IgD-negative memory B cell (primary cell): ENCODE measurements at regions not wholly inside any gene's neighbourhood (a gene's known extent, or its start where the extent isn't known, plus 50 kb on each side); places are given as distances from the start of the nearest gene placed in this dataset.
A peak's percentile ranks its signal among the peaks of the same experiment; 100 is the strongest.

Source experiments
- H3K27ac Mint-ChIP-seq, 3 donors: one replicate each; pipeline ENCODE4 v1.8.0; 2020 to 2022; ENCODE audit warnings: mild to moderate bottlenecking in 3 of 3, mixed read lengths in 3 of 3, moderate library complexity in 1 of 3
- H3K27me3 Mint-ChIP-seq: one replicate; pipeline ENCODE4 v1.8.0; 2021; ENCODE audit warnings: mixed read lengths
- H3K36me3 Mint-ChIP-seq: one replicate; pipeline ENCODE4 v1.8.0; 2020; ENCODE audit warnings: mild to moderate bottlenecking, mixed read lengths
- H3K4me1 Mint-ChIP-seq, 3 donors: one replicate each; pipeline ENCODE4 v1.8.0; 2020 to 2022; ENCODE audit warnings: mixed read lengths in 3 of 3, mild to moderate bottlenecking in 1 of 3
- H3K4me3 Mint-ChIP-seq, 4 donors: one replicate each; pipeline ENCODE4 v1.8.0; 2020 to 2022; ENCODE audit warnings: mild to moderate bottlenecking in 4 of 4, mixed read lengths in 4 of 4, moderate library complexity in 3 of 4
- H3K9me3 Mint-ChIP-seq, 3 donors: one replicate each; pipeline ENCODE4 v1.8.0; 2020 to 2021; ENCODE audit warnings: mixed read lengths in 3 of 3, mild to moderate bottlenecking in 1 of 3

DNA sequence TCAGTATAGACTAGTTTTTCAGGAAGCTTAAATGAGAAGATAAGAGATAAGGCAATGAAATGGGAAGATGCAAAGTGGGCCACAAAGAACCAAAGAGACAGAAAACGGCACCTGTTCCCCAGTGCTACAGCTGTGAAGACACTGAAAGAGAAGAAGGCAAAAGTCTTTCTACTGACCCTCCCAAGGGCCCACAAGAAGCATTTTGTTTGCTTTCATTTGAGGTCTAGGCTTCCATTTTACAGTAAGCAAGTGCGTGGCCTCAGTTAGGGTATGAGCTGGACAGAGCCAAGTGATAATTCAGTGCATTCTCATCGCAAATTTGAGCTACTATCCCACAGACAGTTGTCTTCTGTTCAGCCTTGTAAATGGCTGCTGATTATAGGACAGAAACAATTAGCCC is 53.4 kb upstream of the STK17B start:
- H3K9me3 Mint-ChIP-seq: no peaks in the 10 kb centered on the region
- H3K27me3 Mint-ChIP-seq: no peaks in the 10 kb centered on the region
- peaks cover 38 to 53% (median 39%) of the 10 kb centered on the region in 3 donors for H3K4me1 Mint-ChIP-seq
- H3K27ac Mint-ChIP-seq: peak overlapping the region in 1 of 3 donors; percentile 11
- H3K4me3 Mint-ChIP-seq: peak overlapping the region in 2 of 4 donors; percentile 3 to 17
- H3K36me3 Mint-ChIP-seq: peaks cover 5% of the 10 kb centered on the region

DNA sequence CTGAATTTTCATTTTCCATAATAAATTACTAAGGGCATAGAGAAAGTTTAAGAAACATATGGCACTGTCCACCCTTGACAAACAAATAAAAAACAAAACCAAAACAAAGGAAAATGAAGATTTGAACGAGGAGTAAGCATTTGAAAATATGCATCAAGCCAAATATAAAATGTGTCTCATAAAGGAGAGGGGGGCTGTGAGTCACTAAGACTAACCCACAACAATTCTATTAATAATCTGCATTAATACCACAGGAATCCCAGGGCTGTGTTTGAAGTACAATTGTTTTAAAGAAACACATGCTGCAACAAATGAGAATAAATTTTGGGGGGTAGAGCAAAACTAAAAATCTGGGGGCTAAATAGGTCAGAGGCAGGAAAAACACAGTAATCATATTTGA is 53.8 kb upstream of the STK17B start:
- no peaks in the 10 kb centered on the region for H3K9me3 Mint-ChIP-seq
- no peak overlapping the region for H3K27ac Mint-ChIP-seq
- peaks cover 5% of the 10 kb centered on the region for H3K36me3 Mint-ChIP-seq
- H3K4me3 Mint-ChIP-seq: no peak overlapping the region
- peaks cover 38 to 51% (median 39%) of the 10 kb centered on the region in 3 donors for H3K4me1 Mint-ChIP-seq
- H3K27me3 Mint-ChIP-seq: no peaks in the 10 kb centered on the region

GRCh38 chr2:196226058-196226706 is 54.8 kb upstream of the STK17B start:
- Mint-ChIP-seq H3K27ac (peak overlapping the region in 1 of 3 donors; percentile 81), H3K4me1 (peaks cover 31 to 44% (median 39%) of the 10 kb centered on the region in 3 donors), H3K9me3 (no peaks in the 10 kb centered on the region), H3K36me3 (peaks cover 5% of the 10 kb centered on the region), H3K4me3 (peak overlapping the region in 1 of 4 donors; percentile 75), H3K27me3 (no peaks in the 10 kb centered on the region)

GRCh38 chr2:196226707-196227065 is 55.3 kb upstream of the STK17B start:
- Mint-ChIP-seq H3K36me3 (peaks cover 5% of the 10 kb centered on the region), H3K27me3 (no peaks in the 10 kb centered on the region), H3K9me3 (no peaks in the 10 kb centered on the region), H3K4me1 (peaks cover 31 to 48% (median 39%) of the 10 kb centered on the region in 3 donors), H3K4me3 (no peak overlapping the region), H3K27ac (peak overlapping the region in 1 of 3 donors; percentile 81)

- peaks cover 47 to 68% (median 54%) of the 10 kb centered on the region in 3 donors for H3K4me1 Mint-ChIP-seq
- no peaks in the 10 kb centered on the region for H3K9me3 Mint-ChIP-seq
- peaks cover 5% of the 10 kb centered on the region for H3K36me3 Mint-ChIP-seq
- H3K27me3 Mint-ChIP-seq: no peaks in the 10 kb centered on the region
- peak overlapping the region in 2 of 3 donors; percentile 28 to 59 for H3K27ac Mint-ChIP-seq
- H3K4me3 Mint-ChIP-seq: peak overlapping the region in 1 of 4 donors; percentile 19
These were observed 57.6 kb upstream of the STK17B start for GRCh38 chr2:196229013-196229412.

GRCh38 chr2:196230061-196230854 is 58.9 kb upstream of the STK17B start:
- Mint-ChIP-seq H3K27me3 (no peaks in the 10 kb centered on the region), H3K36me3 (peaks cover 3% of the 10 kb centered on the region), H3K27ac (peak overlapping the region; percentile 17 to 88 (median 52)), H3K4me1 (peaks cover 45 to 63% (median 55%) of the 10 kb centered on the region in 3 donors), H3K9me3 (no peaks in the 10 kb centered on the region), H3K4me3 (peak overlapping the region in 1 of 4 donors; percentile 30)

- peak overlapping the region; percentile 85 to 95 (median 90) for H3K27ac Mint-ChIP-seq
These were observed 61.8 kb upstream of the STK17B start for GRCh38 chr2:196233021-196233804.

GRCh38 chr2:196233805-196234475 is 62.6 kb upstream of the STK17B start:
- H3K9me3 Mint-ChIP-seq: no peaks in the 10 kb centered on the region
- H3K4me1 Mint-ChIP-seq: peaks cover 45 to 60% (median 57%) of the 10 kb centered on the region in 3 donors
- no peaks in the 10 kb centered on the region for H3K27me3 Mint-ChIP-seq
- H3K36me3 Mint-ChIP-seq: no peaks in the 10 kb centered on the region
- H3K4me3 Mint-ChIP-seq: peak overlapping the region; percentile 5 to 84 (median 32)
- H3K27ac Mint-ChIP-seq: peak overlapping the region; percentile 85 to 95 (median 90)

More at GRCh38 chr2:196233021-196233804, 61.8 kb upstream of the STK17B start:
- Mint-ChIP-seq H3K9me3 (no peaks in the 10 kb centered on the region), H3K4me3 (peak overlapping the region in 3 of 4 donors; percentile 8 to 84 (median 74)), H3K4me1 (peaks cover 43 to 60% (median 57%) of the 10 kb centered on the region in 3 donors), H3K36me3 (no peaks in the 10 kb centered on the region), H3K27me3 (no peaks in the 10 kb centered on the region)

GRCh38 chr2:196234672-196235071 is 63.3 kb upstream of the STK17B start:
- Mint-ChIP-seq H3K4me1 (peaks cover 49 to 62% (median 60%) of the 10 kb centered on the region in 3 donors), H3K4me3 (peak overlapping the region; percentile 21 to 91 (median 48)), H3K27me3 (no peaks in the 10 kb centered on the region)

DNA sequence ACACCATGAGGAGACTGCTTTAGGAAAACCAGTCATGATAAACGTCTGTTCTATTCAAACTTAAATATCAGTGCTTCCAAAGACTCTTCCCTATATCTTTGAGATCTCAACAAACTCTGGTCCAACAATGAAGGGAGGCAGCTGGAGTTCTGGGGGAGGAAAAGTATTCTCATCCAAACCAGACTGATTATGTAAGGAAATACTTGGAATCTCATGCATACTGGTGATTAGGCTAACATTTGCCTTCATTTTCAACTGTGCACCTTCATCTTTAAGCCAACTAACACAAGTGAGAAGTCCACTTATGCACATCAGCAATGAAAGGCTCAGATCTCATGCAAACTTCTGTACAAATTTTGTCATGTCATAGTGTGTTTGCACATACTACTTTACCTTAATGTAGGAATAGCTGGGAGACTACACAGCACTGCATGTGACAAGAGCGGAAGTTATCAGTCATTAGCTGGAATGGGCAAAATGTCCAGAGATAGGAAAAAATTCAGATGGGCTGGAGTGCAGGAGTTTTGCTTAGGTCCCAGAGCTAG is 67.5 kb upstream of the STK17B start:
- Mint-ChIP-seq H3K4me3 (peak overlapping the region in 3 of 4 donors; percentile 9 to 91 (median 69)), H3K27me3 (no peaks in the 10 kb centered on the region), H3K9me3 (no peaks in the 10 kb centered on the region), H3K4me1 (peaks cover 55 to 64% (median 62%) of the 10 kb centered on the region in 3 donors), H3K36me3 (peaks cover 2% of the 10 kb centered on the region), H3K27ac (peak overlapping the region; percentile 96 to 98 (median 96))

More at GRCh38 chr2:196234672-196235071, 63.3 kb upstream of the STK17B start:
- Mint-ChIP-seq H3K27ac (peak overlapping the region; percentile 85 to 95 (median 90)), H3K36me3 (no peaks in the 10 kb centered on the region), H3K9me3 (no peaks in the 10 kb centered on the region)

DNA sequence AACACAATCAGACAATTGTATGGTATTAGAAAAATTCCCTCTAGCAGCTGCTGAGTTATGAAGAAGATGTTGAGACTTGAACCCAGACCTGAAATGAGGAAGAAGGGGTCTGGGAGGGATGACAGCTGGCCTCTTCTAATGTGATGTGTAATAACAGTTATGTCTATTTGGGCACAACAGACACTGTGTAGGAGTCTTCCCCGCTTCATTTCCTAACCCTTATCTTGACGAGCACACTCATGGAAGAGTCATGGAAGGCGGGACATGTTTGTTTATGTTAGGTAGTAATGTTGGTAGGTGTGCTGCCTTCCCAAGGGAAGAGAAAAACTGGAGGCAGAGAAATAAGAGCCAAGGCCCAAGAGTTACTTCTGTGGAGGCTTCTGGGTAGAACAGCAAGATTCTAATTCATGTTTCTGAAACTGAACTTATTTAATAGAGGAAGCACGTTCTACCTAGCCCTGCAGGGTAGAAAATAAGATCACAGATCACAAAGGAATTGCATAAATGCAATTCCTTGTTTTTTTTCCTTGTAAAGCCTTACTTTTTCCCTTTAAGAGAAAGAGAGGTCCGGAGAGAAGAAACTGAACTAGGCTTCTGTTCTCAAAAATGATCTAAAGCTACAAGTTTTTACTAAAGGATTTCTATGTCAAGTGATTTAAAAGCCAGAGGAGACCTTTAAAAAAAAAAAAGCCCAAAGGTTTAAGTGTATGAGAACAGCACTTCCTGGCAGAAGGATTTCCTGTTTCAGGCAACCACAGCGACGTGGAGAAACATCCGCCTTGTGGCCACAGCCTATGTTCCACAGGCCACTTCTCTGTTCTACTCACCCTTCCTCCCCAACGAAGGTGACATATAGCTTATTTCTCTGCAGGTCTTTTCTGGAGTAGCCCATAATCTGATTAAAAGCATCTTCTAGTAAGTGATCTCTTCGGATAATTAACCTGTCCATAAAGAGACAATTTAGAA is 68.5 kb upstream of the STK17B start:
- Mint-ChIP-seq H3K4me1 (peaks cover 47 to 60% (median 58%) of the 10 kb centered on the region in 3 donors), H3K27me3 (no peaks in the 10 kb centered on the region), H3K36me3 (peaks cover 2% of the 10 kb centered on the region), H3K27ac (peak overlapping the region; percentile 94 to 98 (median 96)), H3K4me3 (peak overlapping the region; percentile 44 to 91 (median 75)), H3K9me3 (no peaks in the 10 kb centered on the region)

DNA sequence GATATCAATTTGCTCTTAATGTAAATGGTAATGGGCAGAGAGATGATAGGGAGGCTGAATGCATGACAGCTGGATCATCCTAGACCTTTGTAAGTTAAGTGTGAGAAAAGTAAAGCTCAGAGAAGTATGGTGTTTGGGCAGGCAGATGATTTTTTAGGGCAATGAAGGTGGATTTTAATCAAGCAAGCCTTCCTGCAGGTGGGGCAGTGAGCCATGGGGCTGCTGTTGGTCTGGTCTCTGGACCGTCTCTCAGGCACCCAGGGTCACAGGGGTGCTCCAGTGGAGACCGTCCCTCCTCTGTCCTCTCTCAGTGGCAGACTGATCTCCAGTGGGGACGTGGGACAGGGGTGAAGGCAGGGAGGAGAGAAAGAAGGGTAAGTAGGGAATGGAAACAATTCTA is 69.8 kb upstream of the STK17B start:
- Mint-ChIP-seq H3K36me3 (peaks cover 2% of the 10 kb centered on the region), H3K27me3 (no peaks in the 10 kb centered on the region), H3K27ac (peak overlapping the region; percentile 96 to 99 (median 98)), H3K4me1 (peaks cover 51 to 65% (median 62%) of the 10 kb centered on the region in 3 donors), H3K4me3 (peak overlapping the region; percentile 44 to 93 (median 73)), H3K9me3 (no peaks in the 10 kb centered on the region)

- H3K9me3 Mint-ChIP-seq: no peaks in the 10 kb centered on the region
- peak overlapping the region; percentile 96 to 99 (median 98) for H3K27ac Mint-ChIP-seq
- H3K4me3 Mint-ChIP-seq: peak overlapping the region; percentile 76 to 93 (median 85)
- H3K4me1 Mint-ChIP-seq: peaks cover 43 to 60% (median 55%) of the 10 kb centered on the region in 3 donors
- peaks cover 2% of the 10 kb centered on the region for H3K36me3 Mint-ChIP-seq
- H3K27me3 Mint-ChIP-seq: no peaks in the 10 kb centered on the region
These were observed 70.8 kb upstream of the STK17B start for GRCh38 chr2:196242131-196242620.
